Transverse colon (tissue), 3 donors: ENCODE measurements at regions not wholly inside any gene's neighbourhood (a gene's known extent, or its start where the extent isn't known, plus 50 kb on each side); places are given as distances from the start of the nearest gene placed in this dataset.

Experiments
- CTCF ChIP-seq, 5 experiments: fragments of 200-600 bp in 3 of 5; fragments of 450-650 bp in 2 of 5; sonication (generic) in 3 of 5; IDR thresholded peaks; 1 replicate in 2 of 5; 2 replicates in 3 of 5; pipeline ENCODE4 v1.5.1; 2016 to 2017; ENCODE audit warnings: antibody characterized with exemption in 5 of 5, inconsistent platforms in 3 of 5, mild to moderate bottlenecking in 2 of 5, moderate library complexity in 1 of 5
- EP300 ChIP-seq: sonication (generic); formaldehyde crosslinking; IDR thresholded peaks from one replicate; pipeline ENCODE4 v1.6.1; 2017; ENCODE audit warnings: antibody characterized with exemption, low read depth

GRCh38 chr12:47414511-47414910 is 291.3 kb downstream of the RPAP3 start:
- no peak for TF ChIP-seq EP300
- no peak for TF ChIP-seq CTCF (IDR thresholded peaks at IDR 0.05)
